ENCODE measurements at regions not wholly inside any gene's neighbourhood (a gene's known extent, or its start where the extent isn't known, plus 50 kb on each side); places are given as distances from the start of the nearest gene placed in this dataset.

DNA sequence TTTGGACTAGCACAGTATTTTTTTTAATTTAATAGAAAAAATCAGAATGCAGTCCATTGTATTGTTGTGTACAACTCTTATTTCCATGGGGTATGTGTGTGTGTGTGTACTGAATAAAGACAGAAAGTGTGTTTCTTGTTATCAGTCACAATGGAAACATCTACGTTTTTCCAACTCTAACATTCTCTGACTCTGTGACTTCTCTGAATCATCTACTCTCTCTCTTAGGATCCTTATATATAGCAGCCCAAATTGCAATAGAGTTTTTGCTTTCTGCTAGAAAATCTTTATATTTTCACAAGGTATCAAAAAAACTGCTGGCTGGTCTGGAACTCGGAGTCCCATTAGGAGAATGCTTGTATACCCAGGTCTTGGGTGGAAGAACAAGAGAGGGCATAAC is 138.9 kb upstream of the ARID2 start:
- no peak for TF ChIP-seq NFIC (IDR thresholded peaks at IDR 0.05; ENCODE audit: borderline replicate concordance)
- TF ChIP-seq, protein P1, sequence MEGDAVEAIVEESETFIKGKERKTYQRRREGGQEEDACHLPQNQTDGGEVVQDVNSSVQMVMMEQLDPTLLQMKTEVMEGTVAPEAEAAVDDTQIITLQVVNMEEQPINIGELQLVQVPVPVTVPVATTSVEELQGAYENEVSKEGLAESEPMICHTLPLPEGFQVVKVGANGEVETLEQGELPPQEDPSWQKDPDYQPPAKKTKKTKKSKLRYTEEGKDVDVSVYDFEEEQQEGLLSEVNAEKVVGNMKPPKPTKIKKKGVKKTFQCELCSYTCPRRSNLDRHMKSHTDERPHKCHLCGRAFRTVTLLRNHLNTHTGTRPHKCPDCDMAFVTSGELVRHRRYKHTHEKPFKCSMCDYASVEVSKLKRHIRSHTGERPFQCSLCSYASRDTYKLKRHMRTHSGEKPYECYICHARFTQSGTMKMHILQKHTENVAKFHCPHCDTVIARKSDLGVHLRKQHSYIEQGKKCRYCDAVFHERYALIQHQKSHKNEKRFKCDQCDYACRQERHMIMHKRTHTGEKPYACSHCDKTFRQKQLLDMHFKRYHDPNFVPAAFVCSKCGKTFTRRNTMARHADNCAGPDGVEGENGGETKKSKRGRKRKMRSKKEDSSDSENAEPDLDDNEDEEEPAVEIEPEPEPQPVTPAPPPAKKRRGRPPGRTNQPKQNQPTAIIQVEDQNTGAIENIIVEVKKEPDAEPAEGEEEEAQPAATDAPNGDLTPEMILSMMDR (IDR thresholded peaks at IDR 0.05): no peak
- TF ChIP-seq POLR2AphosphoS5 (IDR thresholded peaks at IDR 0.05; ENCODE audit: low read depth, low read length): no peak
- no peak for TF ChIP-seq RFX5 (IDR thresholded peaks at IDR 0.05; ENCODE audit: low read length)
- TF ChIP-seq, protein P2, sequence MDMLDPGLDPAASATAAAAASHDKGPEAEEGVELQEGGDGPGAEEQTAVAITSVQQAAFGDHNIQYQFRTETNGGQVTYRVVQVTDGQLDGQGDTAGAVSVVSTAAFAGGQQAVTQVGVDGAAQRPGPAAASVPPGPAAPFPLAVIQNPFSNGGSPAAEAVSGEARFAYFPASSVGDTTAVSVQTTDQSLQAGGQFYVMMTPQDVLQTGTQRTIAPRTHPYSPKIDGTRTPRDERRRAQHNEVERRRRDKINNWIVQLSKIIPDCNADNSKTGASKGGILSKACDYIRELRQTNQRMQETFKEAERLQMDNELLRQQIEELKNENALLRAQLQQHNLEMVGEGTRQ (IDR thresholded peaks at IDR 0.05; ENCODE audit: borderline replicate concordance, low read depth, low read length): no peak
- TF ChIP-seq SIN3A (IDR thresholded peaks at IDR 0.05; ENCODE audit: borderline replicate concordance, low read depth, low read length): no peak
- TF ChIP-seq ELF1 (IDR thresholded peaks at IDR 0.05): no peak
- TF ChIP-seq EZH2phosphoT487 (IDR thresholded peaks at IDR 0.05; ENCODE audit: borderline replicate concordance, low read depth): no peak
- TF ChIP-seq YY1 (IDR thresholded peaks at IDR 0.05; ENCODE audit: low read depth): no peak
- TF ChIP-seq FOSL2 (IDR thresholded peaks at IDR 0.05; ENCODE audit: borderline replicate concordance, low read depth): no peak
- TF ChIP-seq, protein P3, sequence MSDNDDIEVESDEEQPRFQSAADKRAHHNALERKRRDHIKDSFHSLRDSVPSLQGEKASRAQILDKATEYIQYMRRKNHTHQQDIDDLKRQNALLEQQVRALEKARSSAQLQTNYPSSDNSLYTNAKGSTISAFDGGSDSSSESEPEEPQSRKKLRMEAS (IDR thresholded peaks at IDR 0.05; ENCODE audit: low read depth): no peak
- no peak for TF ChIP-seq RAD21 (IDR thresholded peaks at IDR 0.05; ENCODE audit: low read length)

All from SK-N-SH (cell line).